Right renal cortex interstitium (tissue), 3 donors: ENCODE measurements at regions not wholly inside any gene's neighbourhood (a gene's known extent, or its start where the extent isn't known, plus 50 kb on each side); places are given as distances from the start of the nearest gene placed in this dataset.
"Not testable (repeated sequence)": the region's sequence is repeated elsewhere in the genome, so short reads cannot be mapped to it uniquely, and the experiment has no call there.

Source experiments
- DNase-seq, 3 donors: peaks; one replicate each; pipeline ENCODE4 v3.0.0-alpha.2; 2013; ENCODE audit warnings: low read depth in 3 of 3, low spot score in 2 of 3

DNA sequence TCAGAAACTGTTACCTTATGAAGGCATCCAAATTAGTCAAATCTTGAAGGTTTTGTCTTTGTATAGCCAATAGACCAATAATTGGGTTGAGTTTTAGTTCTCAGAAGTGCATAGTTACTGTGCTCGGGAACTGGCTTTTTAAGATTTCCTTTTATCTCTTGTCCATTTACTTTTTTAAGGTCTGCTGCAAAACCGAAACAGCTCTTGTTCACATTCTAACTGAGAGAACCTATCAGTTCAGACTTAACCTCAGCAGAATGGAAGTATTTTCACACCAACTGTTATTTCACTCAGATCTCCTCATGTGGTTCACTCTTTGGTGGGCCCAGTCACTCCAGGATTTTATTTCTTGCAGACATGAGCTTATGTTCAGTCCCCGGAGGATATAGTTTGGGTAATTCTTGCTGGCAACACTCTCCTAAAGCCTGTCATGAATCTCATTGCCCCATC is 55.5 kb downstream of the TPBG start:
- no peak for DNase-seq

DNA sequence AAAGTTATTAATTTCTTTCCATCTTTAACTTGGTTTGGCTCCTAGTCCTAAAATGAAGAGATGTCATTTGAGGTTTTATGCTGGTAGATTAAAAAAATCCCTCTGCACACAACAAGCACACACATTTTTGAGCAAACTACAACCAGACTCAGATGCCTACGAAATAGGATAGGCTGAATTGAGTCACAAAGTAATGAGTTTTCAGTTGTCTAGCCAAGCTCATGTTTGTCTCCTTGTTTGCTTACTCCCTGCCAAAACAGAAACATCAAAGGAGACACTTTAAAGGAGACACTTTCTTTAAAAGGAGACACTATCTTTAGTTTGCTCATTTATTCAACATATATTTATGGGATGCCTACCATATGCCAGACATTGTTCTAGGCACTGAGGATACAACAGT is 56.2 kb downstream of the TPBG start:
- no peak for DNase-seq

DNA sequence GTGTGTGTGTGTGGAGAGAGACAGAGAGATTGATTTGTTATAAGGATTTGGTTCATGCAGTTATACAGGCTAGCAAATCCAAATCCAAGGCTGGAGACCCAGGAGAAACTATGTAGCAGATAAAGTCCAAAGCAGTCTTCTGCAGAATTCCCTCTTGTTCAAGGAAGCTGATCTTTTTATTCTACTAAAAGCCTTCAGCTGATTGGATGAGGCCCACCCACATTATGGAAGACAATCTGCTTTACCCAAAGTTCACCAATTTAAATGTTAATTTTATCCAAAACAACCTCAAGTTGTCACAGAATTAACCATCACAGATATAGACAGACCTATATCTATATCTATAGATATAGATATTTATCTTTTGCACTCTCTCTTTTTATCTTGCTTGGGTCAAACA is 67.0 kb downstream of the TPBG start:
- DNase-seq: no peak

DNA sequence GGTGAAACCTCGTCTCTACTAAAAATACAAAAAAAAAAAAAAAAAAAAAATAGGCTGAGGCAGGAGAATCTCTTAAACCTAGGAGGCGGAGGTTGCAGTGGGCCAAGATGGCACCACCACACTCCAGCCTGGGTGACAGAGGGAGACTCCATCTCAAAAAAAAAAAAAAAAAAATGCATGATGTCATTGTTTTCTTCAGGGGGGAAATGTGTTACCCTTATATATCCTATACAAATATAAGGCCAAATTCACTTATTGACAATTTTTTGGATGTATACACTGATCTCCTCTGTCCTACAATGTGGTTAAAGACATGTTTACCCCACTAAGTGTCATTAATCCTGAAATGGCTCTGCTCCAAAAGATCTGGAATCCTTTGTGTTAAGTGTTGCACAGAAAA is 73.1 kb downstream of the TPBG start:
- DNase-seq: no peak

DNA sequence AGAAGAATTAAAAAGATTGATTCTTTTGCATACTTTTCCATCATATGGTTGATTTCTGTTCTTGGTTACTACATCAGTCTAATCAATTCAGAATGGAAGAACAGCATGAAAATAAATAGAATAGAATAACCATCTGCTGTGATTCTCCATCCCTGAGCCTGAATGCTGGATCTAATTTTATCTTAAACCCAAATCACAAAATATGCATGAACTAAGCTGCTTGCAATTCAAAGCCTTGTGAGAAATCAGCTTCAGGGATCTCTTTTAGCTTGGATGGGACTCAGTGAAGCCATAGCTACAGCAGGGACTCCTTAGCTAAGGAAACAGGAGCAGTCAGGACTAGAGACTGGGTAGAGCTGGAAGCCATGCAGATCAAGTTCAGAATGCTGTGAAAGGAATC is 74.1 kb downstream of the TPBG start:
- no peak for DNase-seq

DNA sequence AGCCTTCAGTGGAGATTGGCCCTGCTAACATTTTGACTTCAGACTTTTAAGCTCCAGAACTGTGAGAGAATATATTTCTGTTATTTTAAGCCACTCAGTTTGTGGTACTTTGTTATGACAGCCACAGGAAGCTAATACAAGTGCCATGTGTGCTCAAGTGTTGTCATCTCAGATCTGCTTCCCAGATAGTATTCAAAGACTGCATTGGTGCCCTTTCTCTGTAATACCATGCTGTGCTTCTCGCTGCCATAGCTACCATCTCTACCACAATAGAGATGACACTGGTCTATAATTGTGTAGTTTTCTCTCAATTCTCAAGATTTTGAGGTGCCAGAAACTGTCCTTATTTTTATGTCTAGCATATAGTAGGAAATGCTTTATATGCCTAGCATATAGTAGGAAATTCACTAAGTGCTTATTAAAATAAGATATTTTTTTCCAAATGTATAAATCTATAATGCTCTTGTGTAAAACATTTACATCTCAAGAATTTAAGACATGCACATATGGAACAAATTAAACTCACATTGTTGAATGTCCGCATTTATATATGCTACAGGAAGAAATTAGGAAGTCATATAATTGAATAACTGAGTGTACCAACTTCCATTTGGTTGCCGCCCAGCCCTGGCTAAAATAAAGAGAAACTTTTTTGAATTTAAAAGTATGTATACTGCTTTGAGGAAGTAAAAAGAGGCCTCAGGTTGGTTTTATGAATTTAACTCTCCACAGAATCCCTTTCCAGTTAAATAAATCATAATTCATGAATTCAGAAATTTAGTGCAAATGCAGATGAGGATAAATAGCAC is 77.6 kb downstream of the TPBG start:
- no peak for DNase-seq

DNA sequence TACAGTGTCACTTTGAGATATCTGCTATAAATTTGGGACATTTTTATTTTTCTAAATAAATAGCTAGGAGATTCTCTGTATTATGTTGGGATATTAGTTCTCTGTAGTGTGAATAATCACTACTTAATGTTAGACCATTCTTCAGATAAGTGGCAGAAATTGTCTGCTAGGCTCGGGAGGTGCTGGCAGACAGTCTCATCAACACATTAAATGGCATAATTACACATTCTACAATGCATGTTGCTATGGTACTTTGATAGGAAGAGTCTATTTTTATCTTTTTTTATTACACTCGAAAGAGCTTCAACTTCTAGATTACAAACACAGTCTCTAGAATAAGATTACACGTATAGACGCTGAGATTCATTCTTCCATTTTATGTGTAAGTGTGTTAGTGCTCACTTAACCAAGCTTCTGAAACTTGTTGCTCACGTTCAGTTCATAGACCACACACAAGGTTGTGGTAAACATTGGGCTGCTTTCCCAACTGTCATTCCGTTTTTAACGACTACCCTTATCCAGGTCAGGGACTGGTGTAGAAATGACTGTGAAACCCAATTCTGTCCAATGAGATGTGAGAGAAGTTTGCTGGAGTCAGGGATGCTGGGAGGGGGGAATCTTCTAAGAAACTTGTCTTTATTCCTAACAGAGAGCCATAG is 78.6 kb downstream of the TPBG start:
- no peak for DNase-seq

DNA sequence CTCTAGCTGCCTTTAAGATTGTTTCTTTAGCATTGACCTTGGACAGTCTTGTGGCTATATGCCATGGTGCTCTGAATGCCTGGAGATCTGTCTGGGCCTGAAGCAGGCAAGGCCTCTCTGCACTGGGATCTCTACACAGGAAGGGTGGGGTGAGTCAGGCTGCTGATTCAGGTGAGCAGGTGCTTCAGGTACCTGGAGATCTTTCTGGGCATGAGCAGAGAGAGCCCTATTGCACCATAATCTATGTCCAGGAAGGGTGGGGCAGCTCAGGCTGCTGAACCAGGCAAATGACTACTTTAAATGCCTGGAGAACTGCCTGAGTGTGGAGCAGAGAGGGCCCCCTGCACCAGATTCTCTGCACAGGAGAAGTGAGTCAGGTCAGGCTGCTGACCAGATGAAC is 94.5 kb downstream of the TPBG start:
- DNase-seq: no peak

DNA sequence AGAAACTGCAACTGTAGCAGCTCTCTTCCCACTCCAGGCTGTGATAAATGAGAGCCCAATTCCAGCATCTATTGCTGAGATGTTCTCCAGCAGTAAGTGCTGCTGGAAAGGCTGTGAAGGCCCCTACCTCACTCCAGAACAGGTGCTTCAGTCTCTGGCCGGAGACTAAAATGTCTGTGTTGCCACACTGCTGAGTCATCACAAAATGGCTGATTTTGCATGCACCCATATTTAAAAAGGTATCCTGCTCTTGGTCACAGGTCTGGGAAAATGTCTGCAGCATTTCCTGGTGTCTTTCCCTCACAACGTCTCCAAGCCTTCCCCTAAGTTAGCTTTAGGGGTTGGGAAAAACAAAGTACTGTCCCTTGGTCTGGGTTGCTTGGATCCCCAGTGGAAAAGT is 95.1 kb downstream of the TPBG start:
- no peak for DNase-seq

DNA sequence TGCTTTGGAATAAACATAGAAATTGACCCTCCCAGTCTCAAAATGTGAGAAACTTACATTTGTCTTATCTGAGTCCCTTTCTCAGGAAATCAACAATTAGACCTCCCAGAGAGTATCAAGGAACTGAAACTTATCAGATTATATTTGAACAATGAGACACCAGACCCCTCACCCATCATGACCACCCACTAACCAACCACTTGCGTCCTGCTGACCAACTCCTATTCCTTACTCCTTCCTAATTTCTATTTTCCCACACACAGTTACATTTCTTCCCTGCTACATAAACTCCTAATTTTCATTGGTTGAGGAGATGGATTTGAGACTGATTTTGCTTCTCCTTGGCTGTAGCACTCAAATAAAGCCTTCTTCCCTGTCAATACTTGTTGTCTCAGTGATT is 97.9 kb downstream of the TPBG start:
- DNase-seq: no peak

DNA sequence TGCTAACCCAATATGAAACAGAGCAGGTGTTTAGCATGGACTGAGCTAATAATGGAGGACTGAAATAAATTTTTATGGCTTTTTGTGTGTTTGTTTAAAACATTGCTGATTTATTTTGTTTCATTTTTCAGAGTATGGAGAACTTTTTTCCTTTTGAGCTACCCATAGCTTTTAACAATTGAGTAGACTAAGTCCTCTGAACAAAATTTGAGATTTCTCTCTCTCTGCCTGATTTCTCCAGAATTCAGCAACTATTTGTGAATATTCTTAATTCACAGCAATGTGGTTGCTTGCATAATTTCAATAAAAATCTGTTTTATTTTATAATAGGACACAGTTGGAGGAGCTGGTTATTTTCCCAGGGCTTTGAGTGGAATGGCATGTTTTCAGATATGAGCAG is 103.7 kb downstream of the TPBG start:
- DNase-seq: no peak

DNA sequence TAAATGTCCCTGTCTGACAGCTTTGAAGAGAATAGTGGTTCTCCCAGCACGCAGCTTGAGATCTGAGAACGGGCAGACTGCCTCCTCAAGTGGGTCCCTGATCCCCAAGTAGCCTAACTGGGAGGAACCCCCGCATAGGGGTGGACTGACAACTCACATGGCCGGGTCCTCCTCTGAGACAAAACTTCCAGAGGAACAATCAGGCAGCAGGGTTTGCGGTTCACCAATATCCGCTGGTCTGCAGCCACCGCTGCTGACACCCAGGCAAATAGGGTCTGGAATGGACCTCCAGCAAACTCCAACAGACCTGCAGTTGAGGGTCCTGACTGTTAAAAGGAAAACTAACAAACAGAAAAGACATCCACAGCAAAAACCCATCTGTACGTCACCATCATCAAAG is 106.5 kb downstream of the TPBG start:
- not testable (repeated sequence) for DNase-seq

DNA sequence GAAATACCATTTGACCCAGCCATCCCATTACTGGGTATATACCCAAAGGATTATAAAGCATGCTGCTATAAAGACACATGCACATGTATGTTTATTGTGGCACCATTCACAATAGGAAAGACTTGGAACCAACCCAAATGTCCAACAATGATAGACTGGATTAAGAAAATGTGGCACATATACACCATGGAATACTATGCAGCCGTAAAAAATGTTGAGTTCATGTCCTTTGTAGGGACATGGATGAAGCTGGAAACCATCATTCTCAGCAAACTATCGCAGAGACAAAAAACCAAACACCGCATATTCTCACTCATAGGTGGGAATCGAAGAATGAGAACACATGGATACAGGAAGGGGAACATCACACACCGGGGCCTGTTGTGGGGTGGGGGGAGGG is 111.5 kb downstream of the TPBG start:
- not testable (repeated sequence) for DNase-seq

DNA sequence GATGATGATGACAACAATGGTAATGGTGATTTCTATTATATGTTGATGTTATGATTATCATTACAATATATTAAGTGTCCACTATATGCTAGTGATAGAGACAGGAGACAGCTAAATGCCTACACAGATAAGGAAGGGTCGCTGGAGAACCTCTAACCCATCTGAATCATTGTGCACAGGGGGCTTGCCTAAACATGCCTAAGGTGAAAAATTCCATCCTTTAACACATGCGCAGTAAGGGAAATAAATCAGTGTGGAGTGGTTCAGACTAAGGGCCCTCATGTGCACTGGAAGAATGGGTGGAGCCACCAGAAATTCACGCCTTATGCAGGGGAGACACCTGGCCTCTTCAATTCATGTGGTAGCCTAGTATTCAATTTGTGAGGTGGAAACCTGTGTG is 120.4 kb downstream of the TPBG start:
- DNase-seq: no peak

DNA sequence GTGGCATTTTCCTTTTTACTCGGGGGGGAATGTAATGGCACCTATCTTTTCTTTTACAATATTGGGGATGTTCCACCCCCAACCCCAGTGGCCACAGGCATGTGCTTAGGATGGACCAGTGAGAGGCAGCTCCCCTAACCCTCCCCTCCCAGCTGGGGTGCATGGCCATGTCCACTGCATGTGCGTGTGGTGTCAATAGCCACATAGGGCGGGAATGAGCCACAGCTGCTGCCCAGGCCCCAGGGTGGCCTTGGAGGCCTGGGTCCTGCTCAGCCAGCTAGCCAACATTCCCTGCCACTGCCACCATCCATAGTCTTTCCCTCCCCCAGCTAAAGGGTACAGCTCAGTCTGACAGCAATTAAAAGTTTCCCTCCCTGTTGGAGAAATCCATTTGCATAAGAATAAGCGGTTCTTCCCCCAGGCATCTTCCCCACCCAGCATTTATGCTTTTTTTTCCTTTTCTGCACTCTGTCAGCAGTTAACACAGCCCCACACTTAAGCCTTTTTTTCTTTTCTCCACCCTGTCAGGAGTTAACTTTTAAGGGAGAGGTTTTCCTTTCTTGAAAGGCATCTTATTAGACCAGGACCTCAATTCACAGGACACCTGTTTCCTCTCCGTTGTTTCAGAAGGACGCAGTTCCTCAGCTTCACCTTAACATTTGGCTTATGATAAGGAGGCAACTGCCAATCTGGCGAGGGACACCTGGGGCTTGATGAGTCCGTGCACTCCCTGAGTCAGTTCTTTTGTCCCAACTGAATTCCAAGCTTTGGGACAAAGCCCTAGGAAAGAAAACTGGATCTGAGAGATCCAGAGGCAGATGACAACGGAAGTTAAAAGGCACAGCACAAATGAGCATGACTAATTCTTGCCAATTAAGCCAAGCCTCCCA is 121.4 kb downstream of the TPBG start:
- DNase-seq: no peak

DNA sequence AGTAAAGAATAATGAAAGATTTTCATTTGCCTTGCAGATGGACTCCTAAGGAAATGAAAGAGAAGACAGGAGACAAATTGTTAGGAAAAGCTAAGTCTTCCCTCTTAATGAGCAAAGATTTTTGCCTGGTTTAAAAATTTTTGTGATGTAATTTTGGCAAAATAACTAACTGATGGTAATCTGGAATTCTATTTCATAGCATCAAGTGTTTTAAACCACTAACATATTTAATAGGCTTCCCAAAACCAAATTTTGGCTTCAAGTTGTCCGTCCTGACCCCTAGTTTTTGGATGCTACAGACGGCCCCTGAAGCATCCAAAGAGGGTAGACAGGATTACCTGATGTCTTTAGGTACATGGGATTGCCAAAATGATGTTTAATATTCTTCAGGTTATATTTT is 124.3 kb downstream of the TPBG start:
- no peak for DNase-seq

DNA sequence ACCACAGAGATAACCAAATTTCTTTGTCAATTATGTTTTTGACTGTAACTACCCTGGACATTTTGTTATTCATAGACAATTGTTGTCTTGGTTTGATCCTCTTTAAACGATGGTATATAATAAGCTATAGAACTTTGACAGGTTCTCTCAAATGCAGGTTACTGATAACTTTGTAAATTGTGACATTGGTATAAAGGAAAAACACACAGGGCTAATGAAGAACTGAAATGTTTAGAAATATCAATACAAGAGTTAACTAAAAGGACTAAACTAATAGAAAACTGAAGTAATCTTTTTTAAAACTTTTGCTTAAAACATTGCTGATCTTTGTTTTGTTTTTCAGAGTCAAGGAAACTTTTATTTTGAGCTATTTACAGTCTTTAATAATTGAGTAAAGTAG is 124.8 kb downstream of the TPBG start:
- no peak for DNase-seq

DNA sequence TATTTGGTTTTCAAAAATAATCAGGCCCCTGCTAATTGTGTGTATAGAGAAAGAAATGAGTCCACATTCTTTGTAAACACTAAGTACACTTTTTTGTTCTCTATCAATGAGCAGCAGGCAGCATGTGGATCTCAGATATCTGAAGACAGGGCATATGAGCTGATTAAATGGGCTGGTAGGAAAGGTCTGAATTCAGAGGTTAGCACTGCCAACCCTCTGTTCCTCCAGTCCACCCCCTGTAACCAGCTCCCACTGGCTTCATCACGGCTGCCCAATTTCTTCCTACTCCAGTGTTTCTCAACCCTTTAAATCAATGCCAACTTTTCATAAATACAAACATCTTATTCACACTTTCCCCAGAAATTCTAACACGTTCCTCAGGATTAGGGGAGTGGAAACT is 128.5 kb downstream of the TPBG start:
- DNase-seq: no peak

DNA sequence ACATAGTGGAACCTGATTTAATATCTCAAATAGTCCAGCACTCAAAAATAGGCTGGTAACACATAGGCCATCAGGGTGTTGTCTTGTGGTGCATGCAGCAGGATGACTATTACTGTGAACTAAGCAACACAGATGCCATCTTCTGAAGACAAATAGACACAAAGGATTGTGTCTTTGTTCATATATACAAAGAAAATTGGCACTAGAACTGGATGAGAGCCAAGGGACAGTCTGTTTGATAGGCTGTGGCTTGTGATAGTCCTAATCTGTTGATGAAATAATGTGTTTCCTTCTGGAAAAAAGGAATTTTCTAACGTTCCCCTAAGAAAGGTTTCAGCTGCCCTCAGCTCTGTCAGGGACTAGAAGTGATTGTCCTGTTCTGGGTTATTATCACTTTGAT is 129.8 kb downstream of the TPBG start:
- no peak for DNase-seq

DNA sequence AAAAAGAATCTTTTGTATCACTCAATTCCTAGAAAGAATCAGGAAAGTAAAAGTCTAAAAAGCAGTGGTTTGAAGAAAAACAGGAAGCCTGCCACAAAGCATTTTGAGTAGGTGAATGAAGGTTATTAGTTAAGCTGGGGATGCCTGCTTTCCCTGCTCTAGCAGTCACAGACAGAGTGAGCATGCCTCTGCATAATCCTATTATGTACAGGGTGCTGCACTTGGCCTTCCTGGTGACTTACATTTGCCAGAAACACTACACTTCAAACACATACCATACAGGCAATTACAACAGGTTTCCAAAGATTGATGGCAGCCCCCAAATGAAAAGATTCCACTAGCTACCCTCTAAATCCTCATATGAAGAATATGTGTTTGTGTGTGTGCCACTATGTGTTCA is 130.8 kb downstream of the TPBG start:
- peak in 1 of 3 donors; percentile 16 for DNase-seq

DNA sequence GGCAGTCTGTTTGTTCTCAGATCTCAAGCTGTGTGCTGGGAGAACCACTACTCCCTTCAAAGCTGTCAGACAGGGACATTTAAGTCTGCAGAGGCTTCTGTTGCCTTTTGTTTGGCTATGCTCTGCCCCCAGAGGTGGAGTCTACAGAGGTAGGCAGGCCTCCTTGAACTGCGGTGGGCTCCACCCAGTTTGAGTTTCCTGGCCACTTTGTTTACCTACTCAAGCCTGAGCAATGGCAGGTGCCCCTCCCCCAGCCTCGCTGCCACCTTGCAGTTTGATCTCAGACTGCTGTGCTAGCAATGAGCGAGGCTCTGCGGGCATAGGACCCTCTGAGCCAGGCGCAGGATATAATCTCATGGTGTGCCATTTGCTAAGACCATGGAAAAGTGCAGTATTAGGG is 138.3 kb downstream of the TPBG start:
- not testable (repeated sequence) for DNase-seq
